HCT116 (cell line): ENCODE measurements at regions not wholly inside any gene's neighbourhood (a gene's known extent, or its start where the extent isn't known, plus 50 kb on each side); places are given as distances from the start of the nearest gene placed in this dataset.

Experiments used
- POLR2A ChIP-seq: IDR thresholded peaks from 2 replicates; pipeline ENCODE4 v1.7.0; 2011; ENCODE audit warnings: borderline replicate concordance; ENCODE audit not compliant: insufficient read depth, insufficient read length; ENCODE audit errors: extremely low read depth
- SRF ChIP-seq: IDR thresholded peaks from 2 replicates; pipeline ENCODE4 v1.6.1; 2012; ENCODE audit warnings: low read depth

DNA sequence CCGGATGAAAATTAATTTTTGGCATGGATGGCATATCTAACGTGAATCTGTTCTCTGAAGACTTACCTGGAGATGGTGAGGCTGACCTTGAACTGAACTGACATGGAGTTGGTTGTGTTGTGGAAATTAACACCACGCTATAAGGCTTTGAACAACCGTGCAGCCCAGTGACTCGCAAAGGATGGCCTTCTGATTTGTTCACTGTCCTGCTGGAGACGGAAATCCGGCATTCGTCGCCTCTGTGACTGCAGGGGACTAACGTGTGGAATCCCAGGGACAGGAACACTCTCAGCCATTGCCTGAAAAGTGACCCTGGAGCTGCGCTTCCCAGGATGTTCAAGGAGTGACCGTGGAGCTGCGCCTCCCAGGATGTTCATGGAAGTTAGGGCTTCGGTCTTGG, 100.3 kb downstream of the NPIPB11 start:
- TF ChIP-seq POLR2A (no peak), SRF (no peak)
